ENCODE measurements at regions not wholly inside any gene's neighbourhood (a gene's known extent, or its start where the extent isn't known, plus 50 kb on each side); places are given as distances from the start of the nearest gene placed in this dataset.

DNA sequence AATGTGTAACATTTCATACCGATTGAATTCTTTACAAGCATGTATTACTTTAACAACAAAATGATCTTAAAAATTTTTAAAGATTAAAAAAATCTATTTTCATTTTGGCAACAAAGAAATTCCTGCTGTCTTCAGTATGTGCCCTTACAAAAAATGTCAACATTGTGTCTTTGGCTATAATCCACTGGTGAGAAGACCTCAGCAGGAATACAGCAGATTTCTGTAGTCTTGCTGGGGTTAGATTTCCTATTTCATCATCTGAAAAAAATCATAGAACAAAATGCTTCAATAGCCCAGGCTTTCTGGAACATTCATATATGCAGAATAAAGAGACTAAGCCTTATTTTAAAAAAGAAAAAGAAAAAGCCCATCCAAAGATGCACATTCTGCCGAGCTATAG is 129.1 kb upstream of the CA10 start:
- H3K4ac ChIP-seq (ENCODE audit: low read depth, low read length), result no peak overlapping the region
- no TSS peak for BruUV-seq (replicated peaks)
- in situ Hi-C loops (cut with MboI; ENCODE audit: low sequenced_read_pairs), result no loop called here

More for the DNA sequence above, 129.1 kb upstream of the CA10 start:
- WGBS, 2 experiments (ENCODE audit: extremely low coverage in 2 of 2, insufficient read length in 1 of 2), result no CpG with 5 or more reads among the region's 2 CpGs
- Histone ChIP-seq H3K9me3 (ENCODE audit: control insufficient read depth, insufficient read depth, low read length) (peaks cover 5% of the 10 kb centered on the region; the same call in 1 of the 2 replicates), H3K56ac (ENCODE audit: extremely low read depth, insufficient read depth, low read length) (no peak overlapping the region), H3K36me3 (ENCODE audit: control insufficient read depth, insufficient read depth, low read length) (no peaks in the 10 kb centered on the region), H2BK5ac (ENCODE audit: low read depth, low read length, poor library complexity, severe bottlenecking) (no peak overlapping the region), H3K14ac (replicated peaks; ENCODE audit: low read depth, low read length) (no peak overlapping the region), H2AFZ (replicated peaks; ENCODE audit: low read length, poor library complexity) (no peak overlapping the region), H2AK9ac (replicated peaks; ENCODE audit: low read depth, low read length, poor library complexity) (no peak overlapping the region), H3K18ac (ENCODE audit: low read depth, low read length) (no peak overlapping the region), H3K4me2 (ENCODE audit: low read depth, low read length) (no peak overlapping the region), H3K4me3 (ENCODE audit: insufficient read depth, low read depth, low read length) (no peak overlapping the region), H3K4me1 (ENCODE audit: control insufficient read depth, insufficient read depth, low read length) (no peaks in the 10 kb centered on the region), H3K27ac (ENCODE audit: insufficient read depth, low read length) (no peak overlapping the region), H4K5ac (ENCODE audit: low read depth, low read length) (no peak overlapping the region), H4K8ac (ENCODE audit: low read depth in 2 of 2, low read length in 2 of 2) (no peak overlapping the region), H4K91ac (ENCODE audit: insufficient read depth, low read depth, low read length) (no peak overlapping the region), H3K9me1 (ENCODE audit: insufficient read depth, low read length) (no peaks in the 10 kb centered on the region), H3K23ac (ENCODE audit: low read depth, low read length) (no peak overlapping the region), H3K27me3 (ENCODE audit: control insufficient read depth, insufficient read depth, low read length) (no peaks in the 10 kb centered on the region), H2BK15ac (ENCODE audit: low read depth, low read length) (no peak overlapping the region), H3K9ac (ENCODE audit: low read depth, low read length) (no peak overlapping the region), H2BK20ac (ENCODE audit: low read depth, low read length) (no peak overlapping the region), H4K20me1 (ENCODE audit: insufficient read depth, low read length) (no peaks in the 10 kb centered on the region), H3K79me1 (ENCODE audit: low read depth in 1 of 2, low read length in 2 of 2) (no peaks in the 10 kb centered on the region), H2BK120ac (ENCODE audit: low read depth, low read length) (no peak overlapping the region), H2AK5ac (ENCODE audit: low read depth, low read length) (no peak overlapping the region)
- dilution Hi-C loops (cut with HindIII; ENCODE audit: low sequenced_read_pairs, unreplicated experiment) (no loop called here), intact Hi-C loops (cut with micrococcal nuclease) (no loop called here)
- POLR2A ChIA-PET (ENCODE audit: unreplicated experiment), result no interaction called here
- TF ChIP-seq NFE2L2 (IDR thresholded peaks at IDR 0.05; ENCODE audit: low read depth, low read length) (no peak), RFX5 (IDR thresholded peaks at IDR 0.05; ENCODE audit: low read depth, low read length) (no peak), MAZ (IDR thresholded peaks at IDR 0.05; ENCODE audit: borderline replicate concordance, low read depth, low read length) (no peak), RAD21 (IDR thresholded peaks at IDR 0.05; ENCODE audit: low read length) (no peak), CHD1 (IDR thresholded peaks at IDR 0.05; ENCODE audit: low read depth, low read length) (no peak), FOS (IDR thresholded peaks at IDR 0.05; ENCODE audit: low read depth, low read length) (no peak), MAFK (IDR thresholded peaks at IDR 0.05; ENCODE audit: low read depth, low read length) (no peak), SMC3 (IDR thresholded peaks at IDR 0.05; ENCODE audit: low read depth, low read length) (no peak)
- TF ChIP-seq, protein P1, sequence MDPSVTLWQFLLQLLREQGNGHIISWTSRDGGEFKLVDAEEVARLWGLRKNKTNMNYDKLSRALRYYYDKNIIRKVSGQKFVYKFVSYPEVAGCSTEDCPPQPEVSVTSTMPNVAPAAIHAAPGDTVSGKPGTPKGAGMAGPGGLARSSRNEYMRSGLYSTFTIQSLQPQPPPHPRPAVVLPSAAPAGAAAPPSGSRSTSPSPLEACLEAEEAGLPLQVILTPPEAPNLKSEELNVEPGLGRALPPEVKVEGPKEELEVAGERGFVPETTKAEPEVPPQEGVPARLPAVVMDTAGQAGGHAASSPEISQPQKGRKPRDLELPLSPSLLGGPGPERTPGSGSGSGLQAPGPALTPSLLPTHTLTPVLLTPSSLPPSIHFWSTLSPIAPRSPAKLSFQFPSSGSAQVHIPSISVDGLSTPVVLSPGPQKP (IDR thresholded peaks at IDR 0.05; ENCODE audit: borderline replicate concordance, low read depth, low read length), result no peak
- CTCF ChIA-PET, result no interaction called here
- DNase-seq (no peak), ATAC-seq (ENCODE audit: low read depth) (no peak)

Measured in IMR-90 (cell line).